ENCODE measurements at regions not wholly inside any gene's neighbourhood (a gene's known extent, or its start where the extent isn't known, plus 50 kb on each side); places are given as distances from the start of the nearest gene placed in this dataset.

- no peak for DNase-seq (ENCODE audit: low spot score)
- Histone ChIP-seq H3K4me3 (ENCODE audit: low read depth, low read length, poor library complexity, severe bottlenecking) (no peak overlapping the region), H3K79me2 (ENCODE audit: insufficient read depth, low read depth, low read length) (no peaks in the 10 kb centered on the region), H3K9me2 (ENCODE audit: insufficient read depth, low read length) (no peaks in the 10 kb centered on the region), H3K27ac (ENCODE audit: low read depth, low read length, poor library complexity, severe bottlenecking) (no peak overlapping the region), H3K4me1 (ENCODE audit: insufficient read depth, low read length, poor library complexity, severe bottlenecking) (no peaks in the 10 kb centered on the region), H3K4me2 (ENCODE audit: low read length) (no peak overlapping the region), H3K36me3 (ENCODE audit: insufficient read depth, low read length) (no peaks in the 10 kb centered on the region), H3K9me3 (ENCODE audit: low read length) (no peaks in the 10 kb centered on the region), H4K20me1 (ENCODE audit: insufficient read depth, low read length) (no peaks in the 10 kb centered on the region), H2AFZ (ENCODE audit: low read length) (no peak overlapping the region)
- TF ChIP-seq CTCF (conservative IDR thresholded peaks at IDR 0.05; ENCODE audit: low read length) (no peak), EZH2phosphoT487 (IDR thresholded peaks at IDR 0.05; ENCODE audit: borderline replicate concordance, low read depth, low read length) (no peak)
- BruUV-seq (replicated peaks) = no TSS peak
- ChIA-PET POLR2A (interaction anchor here (0.7 to 1.0 kb wide), 3 partner anchors 14 to 994 kb away, joined by 3 to 4 read pairs (median 4); no protein-coding TSS in a partner anchor), CTCF (ENCODE audit: unreplicated experiment) (no interaction called here)
- intact Hi-C loops (cut with micrococcal nuclease; ENCODE audit: unreplicated experiment) = no loop called here
Measured at GRCh38 chr5:112625246-112625645, 112.4 kb upstream of the APC start.

GRCh38 chr5:112625689-112626438 is 111.8 kb upstream of the APC start:
- CTCF ChIA-PET (ENCODE audit: unreplicated experiment) = no interaction called here
- DNase-seq (ENCODE audit: low spot score) = no peak
- no peak overlapping the region for H3K27ac ChIP-seq (ENCODE audit: low read depth, low read length, poor library complexity, severe bottlenecking)

More at GRCh38 chr5:112625689-112626438, 111.8 kb upstream of the APC start:
- no peak overlapping the region for H3K4me3 ChIP-seq (ENCODE audit: low read depth, low read length, poor library complexity, severe bottlenecking)
- intact Hi-C loops (cut with micrococcal nuclease; ENCODE audit: unreplicated experiment) = no loop called here
- no peak overlapping the region for H2AFZ ChIP-seq (ENCODE audit: low read length)
- H3K9me2 ChIP-seq (ENCODE audit: insufficient read depth, low read length) = no peaks in the 10 kb centered on the region
- no peaks in the 10 kb centered on the region for H3K4me1 ChIP-seq (ENCODE audit: insufficient read depth, low read length, poor library complexity, severe bottlenecking)
- no peak overlapping the region for H3K4me2 ChIP-seq (ENCODE audit: low read length)
- POLR2A ChIA-PET = interaction anchor here (0.5 to 0.7 kb wide), 2 partner anchors 9 to 62 kb away, joined by 3 to 4 read pairs; no protein-coding TSS in a partner anchor
- H4K20me1 ChIP-seq (ENCODE audit: insufficient read depth, low read length) = no peaks in the 10 kb centered on the region
- BruUV-seq (replicated peaks) = no TSS peak
- TF ChIP-seq EZH2phosphoT487 (IDR thresholded peaks at IDR 0.05; ENCODE audit: borderline replicate concordance, low read depth, low read length) (no peak), CTCF (conservative IDR thresholded peaks at IDR 0.05; ENCODE audit: low read length) (no peak)
- H3K9me3 ChIP-seq (ENCODE audit: low read length) = no peaks in the 10 kb centered on the region
- no peaks in the 10 kb centered on the region for H3K36me3 ChIP-seq (ENCODE audit: insufficient read depth, low read length)
- H3K79me2 ChIP-seq (ENCODE audit: insufficient read depth, low read depth, low read length) = no peaks in the 10 kb centered on the region

All from OCI-LY7 (cell line).